Right lobe of liver (tissue), 6 donors: ENCODE measurements at regions not wholly inside any gene's neighbourhood (a gene's known extent, or its start where the extent isn't known, plus 50 kb on each side); places are given as distances from the start of the nearest gene placed in this dataset.

ENCODE experiments used
- ATAC-seq, 4 donors: fragments of 200-7000 bp; cut with Tn5 transposase; one replicate each; pipeline ENCODE4 v1.9.1; 2020; ENCODE audit warnings: mild to moderate bottlenecking in 4 of 4, moderate library complexity in 4 of 4
- DNase-seq, 3 donors: peaks; one replicate each; pipeline ENCODE4 v3.0.0-alpha.2; 2020
- H3K27ac ChIP-seq, 3 donors: fragments of 200-600 bp; one replicate each; pipeline ENCODE4 v1.8.0; 2022
- H3K27me3 ChIP-seq, 2 donors: fragments of 200-600 bp; one replicate each; pipeline ENCODE4 v1.8.0; 2022
- H3K36me3 ChIP-seq, 4 donors: fragments of 200-600 bp; sonication (generic) in 1 of 4; one replicate each; pipeline versions ENCODE4 v1.5.1 to v1.8.0; 2017 to 2022; ENCODE audit warnings: control low read depth in 1 of 4
- H3K4me1 ChIP-seq, 4 donors: fragments of 200-600 bp; sonication (generic) in 1 of 4; one replicate each; pipeline versions ENCODE4 v1.5.1 to v1.8.0; 2017 to 2022; ENCODE audit warnings: control low read depth in 1 of 4
- H3K4me3 ChIP-seq, 3 donors: fragments of 200-600 bp; one replicate each; pipeline ENCODE4 v1.8.0; 2022
- H3K9me3 ChIP-seq, 4 donors: fragments of 200-600 bp; sonication (generic) in 1 of 4; one replicate each; pipeline versions ENCODE4 v1.5.1 to v1.8.0; 2017 to 2022; ENCODE audit warnings: control low read depth in 1 of 4
- CTCF ChIP-seq, 4 donors: fragments of 200-600 bp in 3 of 4; fragments of 450-650 bp in 1 of 4; IDR thresholded peaks; one replicate each; pipeline versions ENCODE4 v1.5.1 to v1.8.0; 2016 to 2022; ENCODE audit warnings: antibody characterized with exemption in 4 of 4, mild to moderate bottlenecking in 2 of 4
- POLR2A ChIP-seq: fragments of 450-650 bp; IDR thresholded peaks from one replicate; pipeline ENCODE4 v1.6.1; 2017; ENCODE audit warnings: antibody characterized with exemption, mild to moderate bottlenecking
- WGBS: methylation state at CpG from one replicate; pipeline ENCODE4 v1.1.6; 2018; ENCODE audit warnings: low coverage, low lambda C conversion rate; ENCODE audit not compliant: insufficient coverage; ENCODE audit errors: missing lambda C conversion rate; 5-methylcytosine and 5-hydroxymethylcytosine counted together
- intact Hi-C, 2 donors: fragments of 100-400 bp; cut with DNase I; formaldehyde crosslinking; loops; one replicate each; pipeline versions ENCODE4 v1.11.2 to v1.14.1; 2022
- donor health status: DM: no; HTN: yes; CAD: no.
- donor health status: DM: no; HTN: no; CAD: no.
- donor health status: DM: no; HTN: no; CAD: no.
- donor health status: DM: no; HTN: yes; CAD: no.
- donor health status: DM: no; HTN: yes; CAD: no.

GRCh38 chr11:119895981-119896380, 167.0 kb upstream of the NECTIN1 start:
- H3K36me3 ChIP-seq = no peaks in the 10 kb centered on the region
- H3K4me3 ChIP-seq = no peak overlapping the region
- TF ChIP-seq CTCF (IDR thresholded peaks at IDR 0.05) (no peak), POLR2A (no peak)
- H3K9me3 ChIP-seq = no peaks in the 10 kb centered on the region
- intact Hi-C loops = no loop called here
- 42% methylated on average over 1 of the region's 1 CpG for WGBS
- ATAC-seq (no peak), DNase-seq (no peak)
- no peak overlapping the region for H3K27ac ChIP-seq
- no peaks in the 10 kb centered on the region for H3K4me1 ChIP-seq
- H3K27me3 ChIP-seq = no peaks in the 10 kb centered on the region

- H3K4me3 ChIP-seq = no peak overlapping the region
- H3K9me3 ChIP-seq = no peaks in the 10 kb centered on the region
- WGBS = 82% methylated on average over 2 of the region's 4 CpGs
- intact Hi-C loops = no loop called here
- DNase-seq (no peak), ATAC-seq (peak in 1 of 4 donors; percentile 22)
- H3K36me3 ChIP-seq = no peaks in the 10 kb centered on the region
- no peak for TF ChIP-seq CTCF (IDR thresholded peaks at IDR 0.05)
- H3K4me1 ChIP-seq = no peaks in the 10 kb centered on the region
- H3K27ac ChIP-seq = no peak overlapping the region
- H3K27me3 ChIP-seq = no peaks in the 10 kb centered on the region
These were observed 165.9 kb upstream of the NECTIN1 start for GRCh38 chr11:119894916-119895315.

GRCh38 chr11:119892311-119892808, 163.4 kb upstream of the NECTIN1 start:
- no peaks in the 10 kb centered on the region for H3K9me3 ChIP-seq
- H3K27me3 ChIP-seq = no peaks in the 10 kb centered on the region
- ATAC-seq = no peak
- no peak overlapping the region for H3K4me3 ChIP-seq
- WGBS = 57% methylated on average over 7 of the region's 16 CpGs
- intact Hi-C loops = no loop called here
- H3K4me1 ChIP-seq = no peaks in the 10 kb centered on the region
- no peak for DNase-seq
- no peak for TF ChIP-seq CTCF (IDR thresholded peaks at IDR 0.05)
- TF ChIP-seq POLR2A = no peak
- H3K36me3 ChIP-seq = no peaks in the 10 kb centered on the region
- H3K27ac ChIP-seq = no peak overlapping the region

- no peaks in the 10 kb centered on the region for H3K4me1 ChIP-seq
- no peaks in the 10 kb centered on the region for H3K9me3 ChIP-seq
- H3K4me3 ChIP-seq = no peak overlapping the region
- no peaks in the 10 kb centered on the region for H3K27me3 ChIP-seq
- H3K27ac ChIP-seq = no peak overlapping the region
- ATAC-seq (no peak), DNase-seq (no peak)
- WGBS = 60% methylated on average over 10 of the region's 16 CpGs
- TF ChIP-seq CTCF (IDR thresholded peaks at IDR 0.05) (no peak), POLR2A (no peak)
- intact Hi-C loops = no loop called here
- H3K36me3 ChIP-seq = no peaks in the 10 kb centered on the region
These were observed 162.2 kb upstream of the NECTIN1 start for GRCh38 chr11:119891055-119891768.
